Mucosa of descending colon (tissue), 3 donors: ENCODE measurements at regions not wholly inside any gene's neighbourhood (a gene's known extent, or its start where the extent isn't known, plus 50 kb on each side); places are given as distances from the start of the nearest gene placed in this dataset.

Experiments used
- ATAC-seq: fragments of 200-7000 bp; cut with Tn5 transposase; one replicate; pipeline ENCODE4 v1.9.1; 2020; ENCODE audit warnings: mild to moderate bottlenecking, moderate library complexity
- DNase-seq, 3 donors: peaks; one replicate each; pipeline ENCODE4 v3.0.0-alpha.2; 2020
- H3K36me3 ChIP-seq: fragments of 200-600 bp; one replicate; pipeline ENCODE4 v1.8.0; 2021; ENCODE audit warnings: low read depth, mild to moderate bottlenecking
- H3K4me1 ChIP-seq: fragments of 200-600 bp; one replicate; pipeline ENCODE4 v1.8.0; 2021; ENCODE audit warnings: low read depth, mild to moderate bottlenecking
- H3K4me3 ChIP-seq: fragments of 200-600 bp; one replicate; pipeline ENCODE4 v1.8.0; 2021; ENCODE audit warnings: mild to moderate bottlenecking
- H3K9me3 ChIP-seq: fragments of 200-600 bp; one replicate; pipeline ENCODE4 v1.8.0; 2021; ENCODE audit warnings: mild to moderate bottlenecking
- CTCF ChIP-seq: fragments of 200-600 bp; IDR thresholded peaks from one replicate; pipeline ENCODE4 v1.8.0; 2022; ENCODE audit warnings: antibody characterized with exemption, mild to moderate bottlenecking
- intact Hi-C, 2 donors: fragments of 100-400 bp; cut with DNase I in 1 of 2; cut with micrococcal nuclease in 1 of 2; formaldehyde crosslinking; loops; one replicate each; pipeline versions ENCODE4 v1.11.0 to v1.11.1; 2022; cut with DNase I, micrococcal nuclease
- donor health status: DM: no; HTN: no; CAD: no; lungs with moderate emphysema.
- donor health status: DM: no; HTN: no; CAD: no.
- donor health status: DM: no; HTN: yes; CAD: no.

GRCh38 chr3:161852744-161853143 lies 356.1 kb downstream of the OTOL1 start:
- Histone ChIP-seq H3K9me3 (no peaks in the 10 kb centered on the region), H3K4me1 (no peaks in the 10 kb centered on the region), H3K4me3 (no peak overlapping the region), H3K36me3 (no peaks in the 10 kb centered on the region)
- no peak for ATAC-seq
- intact Hi-C loops, result no loop called here
- no peak for TF ChIP-seq CTCF
- DNase-seq, result no peak

- DNase-seq (peak; percentile 46 to 51 (median 46)), ATAC-seq (peak; percentile 92)
- Histone ChIP-seq H3K36me3 (no peaks in the 10 kb centered on the region), H3K4me1 (no peaks in the 10 kb centered on the region), H3K9me3 (no peaks in the 10 kb centered on the region), H3K4me3 (no peak overlapping the region)
- intact Hi-C loops, result no loop called here
- TF ChIP-seq CTCF, result no peak
Measured at GRCh38 chr3:161854232-161854771, 357.7 kb downstream of the OTOL1 start.

- DNase-seq (no peak), ATAC-seq (no peak)
- Histone ChIP-seq H3K4me3 (no peak overlapping the region), H3K4me1 (no peaks in the 10 kb centered on the region), H3K36me3 (no peaks in the 10 kb centered on the region), H3K9me3 (no peaks in the 10 kb centered on the region)
- no peak for TF ChIP-seq CTCF
- intact Hi-C loops, result no loop called here
Measured at GRCh38 chr3:161859057-161859456, 362.4 kb downstream of the OTOL1 start.

GRCh38 chr3:161859865-161860450 lies 363.4 kb downstream of the OTOL1 start:
- DNase-seq, result no peak

GRCh38 chr3:161863775-161864174 lies 367.2 kb downstream of the OTOL1 start:
- Histone ChIP-seq H3K36me3 (no peaks in the 10 kb centered on the region), H3K9me3 (no peaks in the 10 kb centered on the region), H3K4me1 (no peaks in the 10 kb centered on the region), H3K4me3 (no peak overlapping the region)
- no peak for DNase-seq
- intact Hi-C loops, result no loop called here
- TF ChIP-seq CTCF, result no peak
- no peak for ATAC-seq

More at GRCh38 chr3:161859865-161860450, 363.4 kb downstream of the OTOL1 start:
- Histone ChIP-seq H3K36me3 (no peaks in the 10 kb centered on the region), H3K4me1 (no peaks in the 10 kb centered on the region), H3K4me3 (no peak overlapping the region), H3K9me3 (no peaks in the 10 kb centered on the region)
- TF ChIP-seq CTCF, result no peak
- intact Hi-C loops, result no loop called here
- ATAC-seq, result no peak
